B cell (primary cell): ENCODE measurements at regions not wholly inside any gene's neighbourhood (a gene's known extent, or its start where the extent isn't known, plus 50 kb on each side); places are given as distances from the start of the nearest gene placed in this dataset.

Source experiments
- EZH2 ChIP-seq: IDR thresholded peaks from 2 replicates; pipeline ENCODE4 v1.6.1; 2012; ENCODE audit warnings: borderline replicate concordance, low read depth, mild to moderate bottlenecking, moderate library complexity, low read length; ENCODE audit not compliant: insufficient read depth, poor library complexity, severe bottlenecking
- TF ChIP-seq, protein P1 (sequence below): fragments of 200-600 bp; IDR thresholded peaks from one replicate; pipeline ENCODE4 v1.8.0; 2022; ENCODE audit warnings: antibody characterized with exemption, mild to moderate bottlenecking

- TF ChIP-seq, protein P1, sequence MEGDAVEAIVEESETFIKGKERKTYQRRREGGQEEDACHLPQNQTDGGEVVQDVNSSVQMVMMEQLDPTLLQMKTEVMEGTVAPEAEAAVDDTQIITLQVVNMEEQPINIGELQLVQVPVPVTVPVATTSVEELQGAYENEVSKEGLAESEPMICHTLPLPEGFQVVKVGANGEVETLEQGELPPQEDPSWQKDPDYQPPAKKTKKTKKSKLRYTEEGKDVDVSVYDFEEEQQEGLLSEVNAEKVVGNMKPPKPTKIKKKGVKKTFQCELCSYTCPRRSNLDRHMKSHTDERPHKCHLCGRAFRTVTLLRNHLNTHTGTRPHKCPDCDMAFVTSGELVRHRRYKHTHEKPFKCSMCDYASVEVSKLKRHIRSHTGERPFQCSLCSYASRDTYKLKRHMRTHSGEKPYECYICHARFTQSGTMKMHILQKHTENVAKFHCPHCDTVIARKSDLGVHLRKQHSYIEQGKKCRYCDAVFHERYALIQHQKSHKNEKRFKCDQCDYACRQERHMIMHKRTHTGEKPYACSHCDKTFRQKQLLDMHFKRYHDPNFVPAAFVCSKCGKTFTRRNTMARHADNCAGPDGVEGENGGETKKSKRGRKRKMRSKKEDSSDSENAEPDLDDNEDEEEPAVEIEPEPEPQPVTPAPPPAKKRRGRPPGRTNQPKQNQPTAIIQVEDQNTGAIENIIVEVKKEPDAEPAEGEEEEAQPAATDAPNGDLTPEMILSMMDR: no peak
- TF ChIP-seq EZH2: no peak
Observed at GRCh38 chr2:103552775-103553174, 790.9 kb downstream of the TMEM182 start.
